GM21619 (cell line): ENCODE measurements at regions not wholly inside any gene's neighbourhood (a gene's known extent, or its start where the extent isn't known, plus 50 kb on each side); places are given as distances from the start of the nearest gene placed in this dataset.

Experiments
- ATAC-seq: cut with Tn5 transposase; IDR thresholded peaks from one replicate; pipeline ENCODE4 v1.9.1; 2021; ENCODE audit not compliant: unreplicated experiment

DNA sequence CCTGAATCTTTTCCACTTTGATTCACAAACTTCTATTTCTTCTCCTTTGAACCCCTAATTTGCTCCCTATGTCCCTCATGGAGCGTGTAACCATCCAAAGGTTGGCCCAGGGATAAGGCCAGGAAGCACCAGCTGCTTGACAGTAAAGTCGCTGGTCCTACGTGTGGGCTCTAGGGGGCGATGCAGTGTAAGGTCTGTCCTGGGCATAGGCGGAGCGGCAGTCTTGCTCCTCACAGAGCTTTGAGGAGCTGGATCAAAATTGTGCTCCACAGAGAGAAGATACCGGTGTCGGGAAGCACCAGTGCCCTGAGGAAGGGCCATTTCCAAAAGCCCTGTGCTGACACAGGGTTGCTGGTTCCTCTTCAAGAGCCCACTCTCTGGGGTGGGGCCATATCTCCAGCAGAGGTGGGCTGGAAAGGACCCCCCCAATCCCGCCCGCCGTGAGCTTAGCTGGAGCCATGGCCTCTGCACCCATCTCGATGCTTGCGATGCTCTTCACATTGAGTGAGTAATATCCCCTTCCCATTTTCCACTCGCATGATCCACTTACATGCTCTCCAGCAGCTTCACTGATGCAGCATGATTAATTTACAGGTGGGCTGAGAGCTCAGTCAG is 49.9 kb upstream of the OR4E1 start:
- no peak for ATAC-seq
